ENCODE measurements at regions not wholly inside any gene's neighbourhood (a gene's known extent, or its start where the extent isn't known, plus 50 kb on each side); places are given as distances from the start of the nearest gene placed in this dataset.

DNA sequence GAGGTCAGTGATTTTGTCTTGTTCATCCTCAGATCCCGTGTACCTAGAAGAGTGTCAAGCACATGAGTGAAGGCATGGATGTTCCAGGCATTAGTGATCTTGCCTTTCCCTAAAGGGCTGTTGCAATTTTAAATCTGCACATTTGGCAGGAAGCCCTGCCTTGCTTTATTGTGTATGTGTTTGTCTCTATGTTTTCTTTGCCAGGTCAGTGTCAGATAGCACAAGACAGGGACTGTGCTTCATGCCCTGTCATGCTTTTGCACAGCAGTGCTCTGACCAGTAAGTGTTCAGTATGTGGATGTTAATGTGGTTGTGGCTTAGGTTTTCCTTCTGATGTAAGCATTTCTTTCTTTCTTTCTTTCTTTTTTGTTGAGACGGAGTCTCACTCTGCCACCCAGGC, 131.5 kb downstream of the RGPD3 start:
- no peak overlapping the region for H3K27ac ChIP-seq (ENCODE audit: insufficient read length, low read depth, low read length)
- no peak overlapping the region for H2AK5ac ChIP-seq (ENCODE audit: insufficient read length, low read length)
- H2BK120ac ChIP-seq (ENCODE audit: low read depth, low read length, poor library complexity, severe bottlenecking): no peak overlapping the region
- no peak overlapping the region for H3K27ac Mint-ChIP-seq
- H2BK20ac ChIP-seq (ENCODE audit: low read depth, low read length, poor library complexity, severe bottlenecking): no peak overlapping the region
- H3K9ac ChIP-seq (ENCODE audit: extremely low read depth, insufficient read length, low read length): no peak overlapping the region
- H2BK5ac ChIP-seq (ENCODE audit: insufficient read length, low read length): no peak overlapping the region
- H3K23me2 ChIP-seq (ENCODE audit: insufficient read length, low read depth, low read length, poor library complexity, severe bottlenecking): no peaks in the 10 kb centered on the region
- no peak overlapping the region for H3K23ac ChIP-seq (ENCODE audit: insufficient read length, low read depth, low read length)
- TF ChIP-seq, protein P1, sequence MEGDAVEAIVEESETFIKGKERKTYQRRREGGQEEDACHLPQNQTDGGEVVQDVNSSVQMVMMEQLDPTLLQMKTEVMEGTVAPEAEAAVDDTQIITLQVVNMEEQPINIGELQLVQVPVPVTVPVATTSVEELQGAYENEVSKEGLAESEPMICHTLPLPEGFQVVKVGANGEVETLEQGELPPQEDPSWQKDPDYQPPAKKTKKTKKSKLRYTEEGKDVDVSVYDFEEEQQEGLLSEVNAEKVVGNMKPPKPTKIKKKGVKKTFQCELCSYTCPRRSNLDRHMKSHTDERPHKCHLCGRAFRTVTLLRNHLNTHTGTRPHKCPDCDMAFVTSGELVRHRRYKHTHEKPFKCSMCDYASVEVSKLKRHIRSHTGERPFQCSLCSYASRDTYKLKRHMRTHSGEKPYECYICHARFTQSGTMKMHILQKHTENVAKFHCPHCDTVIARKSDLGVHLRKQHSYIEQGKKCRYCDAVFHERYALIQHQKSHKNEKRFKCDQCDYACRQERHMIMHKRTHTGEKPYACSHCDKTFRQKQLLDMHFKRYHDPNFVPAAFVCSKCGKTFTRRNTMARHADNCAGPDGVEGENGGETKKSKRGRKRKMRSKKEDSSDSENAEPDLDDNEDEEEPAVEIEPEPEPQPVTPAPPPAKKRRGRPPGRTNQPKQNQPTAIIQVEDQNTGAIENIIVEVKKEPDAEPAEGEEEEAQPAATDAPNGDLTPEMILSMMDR (conservative IDR thresholded peaks at IDR 0.05): no peak
- peaks cover 8 to 10% of the 10 kb centered on the region in 2 experiments for H3K4me1 Mint-ChIP-seq
- H3K4me1 ChIP-seq (ENCODE audit: insufficient read depth, low read length): no peaks in the 10 kb centered on the region; the same call in 1 of the 2 replicates
- no peak overlapping the region for H3K4me2 ChIP-seq (ENCODE audit: insufficient read depth, insufficient read length, low read length)
- no peaks in the 10 kb centered on the region for H4K20me1 ChIP-seq (ENCODE audit: control insufficient read depth, insufficient read depth, insufficient read length)
- H3K27me3 ChIP-seq (ENCODE audit: insufficient read depth, low read length): no peaks in the 10 kb centered on the region
- no peaks in the 10 kb centered on the region for H3K9me3 ChIP-seq (ENCODE audit: control insufficient read depth, low read depth, low read length)
- H3K56ac ChIP-seq (ENCODE audit: insufficient read length, low read depth, low read length): no peak overlapping the region
- H3K36me3 Mint-ChIP-seq (ENCODE audit: insufficient read depth in 1 of 3, low read depth in 3 of 3): peaks cover 0 to 3% (median 2%) of the 10 kb centered on the region in 3 experiments; a peak in 2 of 7 replicates
- H3K79me1 ChIP-seq (ENCODE audit: insufficient read depth, low read depth, low read length, poor library complexity, severe bottlenecking): no peaks in the 10 kb centered on the region
- no peak overlapping the region for H4K8ac ChIP-seq (replicated peaks; ENCODE audit: insufficient read length, low read depth, low read length)
- H2AFZ ChIP-seq (ENCODE audit: low read length): no peak overlapping the region
- H3K27me3 Mint-ChIP-seq (ENCODE audit: low read depth): no peaks in the 10 kb centered on the region; the same call in 1 of the 2 replicates
- no peak overlapping the region for H4K5ac ChIP-seq (ENCODE audit: insufficient read length, low read depth, low read length)
- no peak overlapping the region; the same call in 1 of the 2 replicates for H3K14ac ChIP-seq (ENCODE audit: insufficient read depth, low read length)
- H3K9me3 Mint-ChIP-seq: peaks cover 0 to 2% of the 10 kb centered on the region in 2 experiments; a peak in 4 of 5 replicates
- no peaks in the 10 kb centered on the region for H3K79me2 ChIP-seq (ENCODE audit: insufficient read depth, low read length)
- no peak overlapping the region for H2BK12ac ChIP-seq (ENCODE audit: insufficient read length, low read depth, low read length)
- no peak overlapping the region for H3K18ac ChIP-seq (ENCODE audit: insufficient read length, low read depth, low read length)
- no peak overlapping the region for H3K4me3 Mint-ChIP-seq
- WGBS (ENCODE audit: extremely low coverage, insufficient read length, low lambda C conversion rate): no CpG with 5 or more reads among the region's 2 CpGs
- H2BK15ac ChIP-seq (ENCODE audit: low read depth, low read length): no peak overlapping the region
- H4K91ac ChIP-seq (ENCODE audit: insufficient read length, low read depth, low read length): no peak overlapping the region
- no peak overlapping the region for H3T11ph ChIP-seq (ENCODE audit: low read length)
- DNase-seq: no peak
- no peak overlapping the region for H3K4ac ChIP-seq (ENCODE audit: low read depth, low read length)

All from H9 (cell line).